GM23338 (cell line): ENCODE measurements at regions not wholly inside any gene's neighbourhood (a gene's known extent, or its start where the extent isn't known, plus 50 kb on each side); places are given as distances from the start of the nearest gene placed in this dataset.

Experiments used
- ATAC-seq: fragments of 200-7000 bp; cut with Tn5 transposase; 3 replicates; pipeline ENCODE4 v1.9.1; 2020
- DNase-seq: peaks from one replicate; pipeline ENCODE4 v3.0.0-alpha.2; 2015; ENCODE audit warnings: low spot score
- H2AFZ ChIP-seq: fragments of 200-600 bp; sonication (generic); 2 replicates; pipeline ENCODE4 v1.8.0; 2016; ENCODE audit warnings: antibody characterized with exemption, mild to moderate bottlenecking, moderate library complexity
- H3F3A ChIP-seq: fragments of 200-600 bp; sonication (generic); replicated peaks from 2 replicates; pipeline ENCODE4 v1.8.0; 2017; ENCODE audit warnings: antibody characterized with exemption, mixed run types, low read depth
- H3K27ac ChIP-seq: fragments of 200-600 bp; sonication (generic); 2 replicates; pipeline ENCODE4 v1.6.1; 2016; ENCODE audit warnings: low read depth
- H3K27me3 ChIP-seq: fragments of 200-600 bp; sonication (generic); 2 replicates; pipeline ENCODE4 v1.8.0; 2016; ENCODE audit warnings: mild to moderate bottlenecking, mixed run types, moderate library complexity; ENCODE audit not compliant: insufficient read depth
- H3K36me3 ChIP-seq: fragments of 200-600 bp; sonication (generic); 2 replicates; pipeline ENCODE4 v1.8.0; 2016; ENCODE audit warnings: mild to moderate bottlenecking; ENCODE audit not compliant: insufficient read depth
- H3K4me1 ChIP-seq: fragments of 200-600 bp; sonication (generic); 2 replicates; pipeline ENCODE4 v1.8.0; 2016; ENCODE audit warnings: mild to moderate bottlenecking, moderate library complexity; ENCODE audit not compliant: insufficient read depth
- H3K4me2 ChIP-seq: fragments of 200-600 bp; sonication (generic); 2 replicates; pipeline ENCODE4 v1.7.1; 2017; ENCODE audit warnings: mixed run types
- H3K4me3 ChIP-seq: fragments of 200-600 bp; sonication (generic); 2 replicates; pipeline ENCODE4 v1.6.1; 2016; ENCODE audit warnings: mixed run types
- H3K79me2 ChIP-seq: fragments of 200-600 bp; sonication (generic); replicated peaks from 2 replicates; pipeline ENCODE4 v1.8.0; 2017; ENCODE audit warnings: mild to moderate bottlenecking; ENCODE audit not compliant: insufficient read depth
- H3K9me2 ChIP-seq: fragments of 200-600 bp; sonication (generic); 2 replicates; pipeline ENCODE4 v1.8.0; 2017; ENCODE audit not compliant: insufficient read depth
- H4K20me1 ChIP-seq: fragments of 200-600 bp; sonication (generic); replicated peaks from 2 replicates; pipeline ENCODE4 v1.8.0; 2017; ENCODE audit warnings: mild to moderate bottlenecking; ENCODE audit not compliant: insufficient read depth
- H3K27ac Mint-ChIP-seq: 2 replicates; pipeline ENCODE4 v1.8.0; 2020; ENCODE audit warnings: inconsistent platforms, mild to moderate bottlenecking, moderate library complexity, mixed read lengths
- H3K27me3 Mint-ChIP-seq: 3 replicates; pipeline ENCODE4 v1.8.0; 2022; ENCODE audit warnings: low read depth, mild to moderate bottlenecking, moderate library complexity, mixed read lengths, inconsistent platforms; ENCODE audit not compliant: insufficient read depth, poor library complexity
- H3K36me3 Mint-ChIP-seq: 3 replicates; pipeline ENCODE4 v1.8.0; 2021; ENCODE audit warnings: low read depth, mild to moderate bottlenecking, inconsistent platforms, moderate library complexity, mixed read lengths
- H3K4me1 Mint-ChIP-seq: 3 replicates; pipeline ENCODE4 v1.8.0; 2020; ENCODE audit warnings: mild to moderate bottlenecking, inconsistent platforms, mixed read lengths
- H3K4me3 Mint-ChIP-seq: 3 replicates; pipeline ENCODE4 v1.8.0; 2021; ENCODE audit warnings: moderate library complexity, mild to moderate bottlenecking, inconsistent platforms, mixed read lengths
- H3K9me3 Mint-ChIP-seq: 3 replicates; pipeline ENCODE4 v1.8.0; 2020; ENCODE audit warnings: moderate library complexity, mild to moderate bottlenecking, inconsistent platforms, mixed read lengths
- CTCF ChIP-seq, 2 experiments: fragments of 200-600 bp in 1 of 2; sonication (generic) in 1 of 2; conservative IDR thresholded peaks; 2 replicates each; pipeline versions ENCODE4 v1.5.1 to v1.6.1; 2016 to 2017; ENCODE audit warnings: antibody characterized with exemption in 2 of 2, low read depth in 2 of 2, mild to moderate bottlenecking in 2 of 2, moderate library complexity in 1 of 2
- ETS1 ChIP-seq: IDR thresholded peaks from 2 replicates; pipeline ENCODE4 v1.6.1; 2016; ENCODE audit warnings: antibody characterized with exemption
- EZH2 ChIP-seq: fragments of 200-600 bp; sonication (generic); IDR thresholded peaks from one replicate; pipeline ENCODE4 v1.8.0; 2017; ENCODE audit warnings: antibody characterized with exemption, mild to moderate bottlenecking, low read depth; ENCODE audit not compliant: unreplicated experiment
- EZH2phosphoT487 ChIP-seq: fragments of 200-600 bp; sonication (generic); IDR thresholded peaks from one replicate; pipeline ENCODE4 v1.8.1; 2018; ENCODE audit warnings: antibody characterized with exemption; ENCODE audit not compliant: unreplicated experiment
- JUNB ChIP-seq: IDR thresholded peaks from one replicate; pipeline ENCODE4 v1.6.1; 2016; ENCODE audit warnings: antibody characterized with exemption; ENCODE audit not compliant: unreplicated experiment
- NANOG ChIP-seq: IDR thresholded peaks from 2 replicates; pipeline ENCODE4 v1.6.1; 2016; ENCODE audit warnings: antibody characterized with exemption, borderline replicate concordance
- POLR2AphosphoS5 ChIP-seq: IDR thresholded peaks from 2 replicates; pipeline ENCODE4 v1.6.1; 2016; ENCODE audit warnings: antibody characterized with exemption, low read depth
- STAT1 ChIP-seq: IDR thresholded peaks from one replicate; pipeline ENCODE4 v1.6.1; 2016; ENCODE audit warnings: antibody characterized with exemption; ENCODE audit not compliant: unreplicated experiment
- ZNF114 ChIP-seq: fragments of 250-450 bp; sonication (Bioruptor Pico); IDR thresholded peaks from 2 replicates; pipeline ENCODE4 v1.5.0; 2020; ENCODE audit warnings: mild to moderate bottlenecking, moderate library complexity
- ZNF331 ChIP-seq: fragments of 250-450 bp; sonication (Bioruptor Pico); IDR thresholded peaks from 2 replicates; pipeline ENCODE4 v1.5.0; 2020; ENCODE audit warnings: low read depth, mild to moderate bottlenecking, moderate library complexity
- ZNF462 ChIP-seq: fragments of 250-450 bp; sonication (Bioruptor Pico); IDR thresholded peaks from 2 replicates; pipeline ENCODE4 v1.5.0; 2020; ENCODE audit warnings: mild to moderate bottlenecking, moderate library complexity

DNA sequence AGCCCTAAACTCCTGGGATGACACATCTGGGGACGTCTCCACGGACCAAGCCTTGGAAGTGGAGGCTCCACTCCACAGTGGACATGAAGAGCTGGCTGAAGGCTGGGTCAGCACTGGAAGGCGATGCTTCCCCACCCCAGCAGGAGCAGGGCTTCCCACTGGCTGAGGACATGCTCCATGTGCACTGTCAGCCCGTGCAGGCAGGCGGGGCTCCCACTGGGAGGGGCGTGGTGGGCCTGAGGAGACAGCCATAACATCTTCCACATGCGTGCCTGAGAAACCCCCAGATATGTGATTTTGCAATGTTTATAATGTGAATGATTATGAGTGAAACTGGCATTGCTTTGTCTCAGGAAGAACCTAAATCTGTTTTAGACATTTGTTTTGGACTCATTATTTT, 231.3 kb downstream of the KLF13 start:
- Histone ChIP-seq H3K9me2 (no peaks in the 10 kb centered on the region), H3F3A (no peaks in the 10 kb centered on the region), H2AFZ (no peak overlapping the region), H3K27ac (no peak overlapping the region), H3K4me1 (no peaks in the 10 kb centered on the region), H3K4me3 (no peak overlapping the region), H3K79me2 (no peaks in the 10 kb centered on the region), H3K4me2 (no peak overlapping the region), H3K27me3 (no peaks in the 10 kb centered on the region), H3K36me3 (no peaks in the 10 kb centered on the region), H4K20me1 (no peaks in the 10 kb centered on the region)
- Mint-ChIP-seq H3K27ac (no peak overlapping the region), H3K9me3 (no peaks in the 10 kb centered on the region; the same call in 2 of the 3 replicates), H3K4me3 (no peak overlapping the region), H3K27me3 (peaks cover 7% of the 10 kb centered on the region), H3K4me1 (no peaks in the 10 kb centered on the region), H3K36me3 (no peaks in the 10 kb centered on the region)
- DNase-seq (no peak), ATAC-seq (no peak)
- TF ChIP-seq ZNF114, result no peak
- TF ChIP-seq EZH2, result no peak
- no peak for TF ChIP-seq JUNB
- no peak for TF ChIP-seq EZH2phosphoT487
- no peak for TF ChIP-seq ZNF331 (CRISPR knock-in tag)
- TF ChIP-seq ZNF462 (CRISPR knock-in tag), result no peak
- TF ChIP-seq CTCF (conservative IDR thresholded peaks at IDR 0.05; ENCODE audit: low read depth in 2 of 2), result no peak
- no peak for TF ChIP-seq STAT1
- TF ChIP-seq POLR2AphosphoS5, result no peak
- no peak for TF ChIP-seq NANOG
- TF ChIP-seq ETS1, result no peak
